K562 (cell line): ENCODE measurements at regions not wholly inside any gene's neighbourhood (a gene's known extent, or its start where the extent isn't known, plus 50 kb on each side); places are given as distances from the start of the nearest gene placed in this dataset.

Experiments used
- ATAC-seq: fragments of 200-7000 bp; cut with Tn5 transposase; 3 replicates; pipeline ENCODE4 v1.9.1; 2020; ENCODE audit warnings: moderate library complexity
- BruUV-seq: library from RNA; stranded (reverse); fragments of 400-500 nt; replicated peaks from 2 replicates; lab custom pipeline; 2021; lab: Mats Ljungman, UMichigan
- CTCF ChIA-PET: fragments of 300-600 bp; formaldehyde crosslinking; extraction: SDS; loops from one replicate; lab custom pipeline; 2021; ENCODE audit warnings: low intra/inter-chr PET ratio; lab: Yijun Ruan, JAX
- POLR2A ChIA-PET: fragments of 300-600, 350-650 bp; sonication (Branson Sonifier 250); formaldehyde crosslinking; extraction: SDS; loops from one replicate; lab custom pipeline; 2021; ENCODE audit warnings: antibody characterized with exemption, inconsistent platforms; lab: Yijun Ruan, JAX
- DNase-seq, 4 experiments: peaks; one replicate each; pipeline versions ENCODE4 v3.0.0 to v3.0.0-alpha.2; 2011 to 2018; ENCODE audit warnings: low spot score in 3 of 4, mixed read lengths in 3 of 4; ENCODE audit errors: extremely low read depth in 1 of 4
- FAIRE-seq: peaks from 2 replicates; lab custom pipeline; 2011; peaks lifted over from hg19 to GRCh38; lab: Jason Lieb, UNC
- H2AFZ ChIP-seq: 2 replicates; pipeline ENCODE4 v1.6.0; 2011; ENCODE audit warnings: low read depth, low read length, control low read depth, inconsistent platforms
- H3K27ac ChIP-seq: fragments of 200-600 bp; 3 replicates; pipeline ENCODE4 v1.8.0; 2011; ENCODE audit warnings: low read depth, mild to moderate bottlenecking, control low read depth, inconsistent platforms, low read length, moderate library complexity, mixed read lengths; ENCODE audit errors: extremely low read depth
- H3K27me3 ChIP-seq, 2 experiments: fragments of 300-600 bp in 1 of 2; 2 replicates in 1 of 2; 3 replicates in 1 of 2; pipeline versions ENCODE4 v1.6.0 to v1.8.0; 2011; ENCODE audit warnings: inconsistent platforms in 2 of 2, low read length in 2 of 2, mild to moderate bottlenecking in 1 of 2, mixed read lengths in 1 of 2, moderate library complexity in 1 of 2; ENCODE audit not compliant: control insufficient read depth in 2 of 2, insufficient read depth in 2 of 2
- H3K36me3 ChIP-seq: fragments of 300-600 bp; 3 replicates; pipeline ENCODE4 v1.8.0; 2011; ENCODE audit warnings: mild to moderate bottlenecking, low read length, inconsistent platforms; ENCODE audit not compliant: control insufficient read depth, insufficient read depth
- H3K4me1 ChIP-seq, 2 experiments: fragments of 200-600 bp in 1 of 2; replicated peaks in 1 of 2; 2 replicates in 1 of 2; 3 replicates in 1 of 2; pipeline versions ENCODE4 v1.5.1 to v1.8.0; 2011; ENCODE audit warnings: inconsistent platforms in 2 of 2, low read length in 2 of 2, mild to moderate bottlenecking in 1 of 2, mixed read lengths in 1 of 2, moderate library complexity in 1 of 2; ENCODE audit not compliant: control insufficient read depth in 2 of 2, insufficient read depth in 2 of 2
- H3K4me2 ChIP-seq: 2 replicates; pipeline ENCODE4 v1.6.1; 2011; ENCODE audit warnings: low read length, control low read depth, inconsistent platforms, mixed read lengths; ENCODE audit not compliant: insufficient read depth
- H3K4me3 ChIP-seq: fragments of 200-600 bp; sonication (generic), shearing (Covaris generic); 2 replicates; pipeline ENCODE4 v1.5.1; 2016; ENCODE audit warnings: control low read depth, inconsistent platforms
- H3K79me2 ChIP-seq: fragments of 200-600 bp; 3 replicates; pipeline ENCODE4 v1.8.0; 2011; ENCODE audit warnings: low read length, inconsistent platforms; ENCODE audit not compliant: control insufficient read depth, insufficient read depth
- H3K9ac ChIP-seq, 2 experiments: 2 replicates each; pipeline versions ENCODE4 v1.6.0 to v1.6.1; 2011; ENCODE audit warnings: low read depth in 2 of 2, low read length in 2 of 2, control low read depth in 1 of 2, inconsistent platforms in 1 of 2, mild to moderate bottlenecking in 1 of 2, mixed read lengths in 1 of 2; ENCODE audit not compliant: insufficient read depth in 1 of 2
- H3K9me1 ChIP-seq: one replicate; pipeline ENCODE4 v1.6.0; 2011; ENCODE audit warnings: inconsistent platforms, mild to moderate bottlenecking, low read length, moderate library complexity; ENCODE audit not compliant: control insufficient read depth, insufficient read depth
- H3K9me3 ChIP-seq: replicated peaks from 2 replicates; pipeline ENCODE4 v1.5.1; 2011; ENCODE audit warnings: low read depth, low read length, inconsistent platforms; ENCODE audit not compliant: control insufficient read depth, insufficient read depth
- H4K20me1 ChIP-seq: replicated peaks from 2 replicates; pipeline ENCODE4 v1.6.1; 2011; ENCODE audit warnings: low read length, inconsistent platforms, mixed read lengths; ENCODE audit not compliant: control insufficient read depth, insufficient read depth
- KHSRP ChIP-seq: fragments of 450-650 bp; IDR thresholded peaks from 2 replicates; pipeline ENCODE4 v1.6.1; 2017
- TEAD1 ChIP-seq, 2 experiments: fragments of 450-650 bp in 1 of 2; sonication (generic) in 1 of 2; formaldehyde crosslinking; IDR thresholded peaks; 2 replicates each; pipeline versions ENCODE4 v1.4.0 to v1.8.0; 2020 to 2022; ENCODE audit warnings: mild to moderate bottlenecking in 2 of 2, missing genetic modification reagents in 1 of 2
- ZFX ChIP-seq: sonication (generic); formaldehyde crosslinking; IDR thresholded peaks from 2 replicates; pipeline ENCODE4 v1.8.0; 2022; ENCODE audit warnings: mild to moderate bottlenecking, missing genetic modification reagents, moderate library complexity
- ZNF354B ChIP-seq: fragments of 250-450 bp; sonication (Bioruptor Pico); IDR thresholded peaks from 2 replicates; pipeline ENCODE4 v1.4.0; 2020
- ZSCAN29 ChIP-seq: fragments of 450-650 bp; IDR thresholded peaks from 2 replicates; pipeline ENCODE4 v1.6.1; 2017
- ZZZ3 ChIP-seq: fragments of 450-650 bp; IDR thresholded peaks from 2 replicates; pipeline ENCODE4 v1.6.1; 2016; ENCODE audit warnings: antibody characterized with exemption, mild to moderate bottlenecking, moderate library complexity
- WGBS: fragments of 100-300 bp; shearing (Covaris generic); methylation state at CpG from one replicate; pipeline ENCODE4 v1.1.6; 2016; ENCODE audit warnings: low coverage, mixed read lengths; ENCODE audit not compliant: insufficient coverage; ENCODE audit errors: missing lambda C conversion rate; 5-methylcytosine and 5-hydroxymethylcytosine counted together
- in situ Hi-C: fragments of 300-500 bp; cut with MboI; formaldehyde crosslinking; loops from 4 replicates; pipeline ENCODE4 v1.15.0; 2018; ENCODE audit warnings: inconsistent platforms, mixed read lengths
- intact Hi-C: fragments of 100-400 bp; cut with micrococcal nuclease; formaldehyde crosslinking; loops from 2 replicates; pipeline ENCODE4 v1.14.2; 2022
- TF ChIP-seq, protein P1 (sequence below): fragments of 150-350 bp; IDR thresholded peaks from 2 replicates; pipeline ENCODE4 v1.6.1; 2014; ENCODE audit warnings: low read depth, mild to moderate bottlenecking, low read length, borderline replicate concordance
- TF ChIP-seq, protein P2 (sequence below): sonication (generic); formaldehyde crosslinking; IDR thresholded peaks from 2 replicates; pipeline ENCODE4 v1.8.1; 2023; ENCODE audit warnings: mild to moderate bottlenecking, missing genetic modification reagents
- TF ChIP-seq, protein P3 (sequence below): fragments of 250-450 bp; sonication (Bioruptor Pico); IDR thresholded peaks from 2 replicates; pipeline ENCODE4 v1.8.0; 2021; ENCODE audit warnings: moderate library complexity, mild to moderate bottlenecking, inconsistent platforms

DNA sequence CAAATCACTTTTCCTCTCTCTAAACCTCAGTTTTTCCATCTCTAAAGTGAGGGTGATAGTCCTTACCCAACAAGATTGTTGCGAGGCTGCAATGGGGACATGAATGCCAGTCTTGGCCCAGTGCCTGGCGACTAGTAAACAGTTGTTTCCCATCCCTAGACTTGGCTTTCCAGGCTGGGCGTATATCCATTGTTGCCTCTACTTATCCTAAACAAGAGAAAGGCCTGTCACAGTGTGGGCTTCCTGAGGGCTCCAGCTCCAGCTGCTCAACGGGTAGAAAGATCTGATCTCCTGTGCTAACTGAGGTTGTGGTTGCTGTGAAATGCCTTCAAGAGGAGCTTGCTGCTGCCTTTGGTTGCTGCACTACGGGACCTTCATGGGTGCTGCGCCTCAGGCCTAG, 142.0 kb downstream of the NSG2 start:
- intact Hi-C loops (no loop called here), in situ Hi-C loops (no loop called here)
- TF ChIP-seq ZZZ3 (no peak), KHSRP (no peak), ZFX (CRISPR knock-in tag) (no peak), TEAD1 (CRISPR knock-in tag; IDR thresholded peaks at IDR 0.05) (no peak), ZNF354B (CRISPR knock-in tag) (no peak), ZSCAN29 (no peak)
- TF ChIP-seq, protein P1, sequence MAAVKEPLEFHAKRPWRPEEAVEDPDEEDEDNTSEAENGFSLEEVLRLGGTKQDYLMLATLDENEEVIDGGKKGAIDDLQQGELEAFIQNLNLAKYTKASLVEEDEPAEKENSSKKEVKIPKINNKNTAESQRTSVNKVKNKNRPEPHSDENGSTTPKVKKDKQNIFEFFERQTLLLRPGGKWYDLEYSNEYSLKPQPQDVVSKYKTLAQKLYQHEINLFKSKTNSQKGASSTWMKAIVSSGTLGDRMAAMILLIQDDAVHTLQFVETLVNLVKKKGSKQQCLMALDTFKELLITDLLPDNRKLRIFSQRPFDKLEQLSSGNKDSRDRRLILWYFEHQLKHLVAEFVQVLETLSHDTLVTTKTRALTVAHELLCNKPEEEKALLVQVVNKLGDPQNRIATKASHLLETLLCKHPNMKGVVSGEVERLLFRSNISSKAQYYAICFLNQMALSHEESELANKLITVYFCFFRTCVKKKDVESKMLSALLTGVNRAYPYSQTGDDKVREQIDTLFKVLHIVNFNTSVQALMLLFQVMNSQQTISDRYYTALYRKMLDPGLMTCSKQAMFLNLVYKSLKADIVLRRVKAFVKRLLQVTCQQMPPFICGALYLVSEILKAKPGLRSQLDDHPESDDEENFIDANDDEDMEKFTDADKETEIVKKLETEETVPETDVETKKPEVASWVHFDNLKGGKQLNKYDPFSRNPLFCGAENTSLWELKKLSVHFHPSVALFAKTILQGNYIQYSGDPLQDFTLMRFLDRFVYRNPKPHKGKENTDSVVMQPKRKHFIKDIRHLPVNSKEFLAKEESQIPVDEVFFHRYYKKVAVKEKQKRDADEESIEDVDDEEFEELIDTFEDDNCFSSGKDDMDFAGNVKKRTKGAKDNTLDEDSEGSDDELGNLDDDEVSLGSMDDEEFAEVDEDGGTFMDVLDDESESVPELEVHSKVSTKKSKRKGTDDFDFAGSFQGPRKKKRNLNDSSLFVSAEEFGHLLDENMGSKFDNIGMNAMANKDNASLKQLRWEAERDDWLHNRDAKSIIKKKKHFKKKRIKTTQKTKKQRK = no peak
- TF ChIP-seq, protein P2, sequence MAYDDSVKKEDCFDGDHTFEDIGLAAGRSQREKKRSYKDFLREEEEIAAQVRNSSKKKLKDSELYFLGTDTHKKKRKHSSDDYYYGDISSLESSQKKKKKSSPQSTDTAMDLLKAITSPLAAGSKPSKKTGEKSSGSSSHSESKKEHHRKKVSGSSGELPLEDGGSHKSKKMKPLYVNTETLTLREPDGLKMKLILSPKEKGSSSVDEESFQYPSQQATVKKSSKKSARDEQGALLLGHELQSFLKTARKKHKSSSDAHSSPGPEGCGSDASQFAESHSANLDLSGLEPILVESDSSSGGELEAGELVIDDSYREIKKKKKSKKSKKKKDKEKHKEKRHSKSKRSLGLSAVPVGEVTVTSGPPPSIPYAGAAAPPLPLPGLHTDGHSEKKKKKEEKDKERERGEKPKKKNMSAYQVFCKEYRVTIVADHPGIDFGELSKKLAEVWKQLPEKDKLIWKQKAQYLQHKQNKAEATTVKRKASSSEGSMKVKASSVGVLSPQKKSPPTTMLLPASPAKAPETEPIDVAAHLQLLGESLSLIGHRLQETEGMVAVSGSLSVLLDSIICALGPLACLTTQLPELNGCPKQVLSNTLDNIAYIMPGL (CRISPR knock-in tag) = no peak
- TF ChIP-seq, protein P3, sequence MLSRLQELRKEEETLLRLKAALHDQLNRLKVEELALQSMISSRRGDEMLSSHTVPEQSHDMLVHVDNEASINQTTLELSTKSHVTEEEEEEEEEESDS = no peak
- H3K27me3 ChIP-seq = peaks cover 8 to 55% of the 10 kb centered on the region in 2 experiments; a peak in 4 of 5 replicates
- WGBS = 0% methylated on average over 6 of the region's 6 CpGs
- no TSS peak for BruUV-seq
- ChIA-PET CTCF (no interaction called here), POLR2A (no interaction called here)
- no peak overlapping the region for H3K9ac ChIP-seq
- no peak overlapping the region for H2AFZ ChIP-seq
- FAIRE-seq (no peak), DNase-seq (no peak), ATAC-seq (no peak)
- no peak overlapping the region for H3K4me3 ChIP-seq
- no peak overlapping the region for H3K4me2 ChIP-seq
- no peaks in the 10 kb centered on the region for H3K9me1 ChIP-seq
- H3K4me1 ChIP-seq = no peaks in the 10 kb centered on the region
- no peak overlapping the region for H3K27ac ChIP-seq
- no peaks in the 10 kb centered on the region for H3K9me3 ChIP-seq
- no peaks in the 10 kb centered on the region for H4K20me1 ChIP-seq
- H3K79me2 ChIP-seq = no peaks in the 10 kb centered on the region
- H3K36me3 ChIP-seq = no peaks in the 10 kb centered on the region
